ENCODE measurements at regions not wholly inside any gene's neighbourhood (a gene's known extent, or its start where the extent isn't known, plus 50 kb on each side); places are given as distances from the start of the nearest gene placed in this dataset.

DNA sequence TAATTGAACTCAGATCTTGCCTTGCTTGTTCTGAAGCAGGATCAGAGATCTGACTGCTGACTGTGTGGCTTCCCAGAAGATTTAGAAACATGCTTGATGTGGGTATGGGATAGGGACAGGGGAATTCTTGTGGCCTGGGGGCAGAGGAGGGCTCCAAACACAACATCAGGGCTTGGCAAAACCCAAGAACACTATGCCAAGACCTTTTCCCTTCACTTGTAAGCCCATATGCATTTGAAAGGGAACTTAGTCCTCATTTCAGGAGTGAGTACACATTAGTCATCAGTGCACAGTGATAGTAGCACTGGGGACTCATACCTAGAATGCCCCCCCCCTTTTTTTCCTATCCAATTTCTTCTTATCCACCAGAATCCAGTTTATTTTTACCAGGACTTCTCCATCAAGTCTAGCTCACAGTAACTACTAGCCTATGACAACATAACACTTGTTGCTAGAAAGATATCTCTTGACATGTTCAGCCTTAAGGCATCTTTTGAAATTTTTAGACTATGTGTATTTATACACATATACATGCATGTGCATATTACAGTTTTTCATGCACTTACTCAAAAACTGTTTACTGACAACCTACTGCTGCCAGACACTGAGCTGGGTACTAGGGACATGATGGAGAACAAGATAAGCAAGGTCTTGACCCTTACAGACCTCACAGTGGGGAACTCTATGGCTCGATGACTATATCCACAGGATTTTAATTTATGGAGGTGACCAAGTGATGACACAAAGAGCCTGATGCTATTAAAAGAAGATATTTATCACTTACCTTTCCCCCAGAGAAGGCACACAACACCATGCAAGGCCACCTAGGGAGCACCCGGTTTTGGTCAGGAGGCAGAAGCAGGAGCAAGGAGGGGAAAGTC, 158.3 kb upstream of the MAP3K1 start:
- WGBS, 2 donors: 84 to 95% methylated on average over 2 of the region's 2 CpGs
- no peaks in the 10 kb centered on the region for H3K4me1 ChIP-seq
- no peak overlapping the region for H3K27ac ChIP-seq
- TF ChIP-seq POLR2A (IDR thresholded peaks at IDR 0.05): no peak
- TF ChIP-seq, protein P1, sequence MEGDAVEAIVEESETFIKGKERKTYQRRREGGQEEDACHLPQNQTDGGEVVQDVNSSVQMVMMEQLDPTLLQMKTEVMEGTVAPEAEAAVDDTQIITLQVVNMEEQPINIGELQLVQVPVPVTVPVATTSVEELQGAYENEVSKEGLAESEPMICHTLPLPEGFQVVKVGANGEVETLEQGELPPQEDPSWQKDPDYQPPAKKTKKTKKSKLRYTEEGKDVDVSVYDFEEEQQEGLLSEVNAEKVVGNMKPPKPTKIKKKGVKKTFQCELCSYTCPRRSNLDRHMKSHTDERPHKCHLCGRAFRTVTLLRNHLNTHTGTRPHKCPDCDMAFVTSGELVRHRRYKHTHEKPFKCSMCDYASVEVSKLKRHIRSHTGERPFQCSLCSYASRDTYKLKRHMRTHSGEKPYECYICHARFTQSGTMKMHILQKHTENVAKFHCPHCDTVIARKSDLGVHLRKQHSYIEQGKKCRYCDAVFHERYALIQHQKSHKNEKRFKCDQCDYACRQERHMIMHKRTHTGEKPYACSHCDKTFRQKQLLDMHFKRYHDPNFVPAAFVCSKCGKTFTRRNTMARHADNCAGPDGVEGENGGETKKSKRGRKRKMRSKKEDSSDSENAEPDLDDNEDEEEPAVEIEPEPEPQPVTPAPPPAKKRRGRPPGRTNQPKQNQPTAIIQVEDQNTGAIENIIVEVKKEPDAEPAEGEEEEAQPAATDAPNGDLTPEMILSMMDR (IDR thresholded peaks at IDR 0.05): no peak
- no peaks in the 10 kb centered on the region for H3K36me3 ChIP-seq (ENCODE audit: low read depth, missing control alignments)
- no peaks in the 10 kb centered on the region for H3K9me3 ChIP-seq
- H3K27me3 ChIP-seq: no peaks in the 10 kb centered on the region
- intact Hi-C loops (cut with DNase I; ENCODE audit: low total_unique reads): no loop called here
- no peak for DNase-seq
- H3K4me3 ChIP-seq: no peak overlapping the region

DNA sequence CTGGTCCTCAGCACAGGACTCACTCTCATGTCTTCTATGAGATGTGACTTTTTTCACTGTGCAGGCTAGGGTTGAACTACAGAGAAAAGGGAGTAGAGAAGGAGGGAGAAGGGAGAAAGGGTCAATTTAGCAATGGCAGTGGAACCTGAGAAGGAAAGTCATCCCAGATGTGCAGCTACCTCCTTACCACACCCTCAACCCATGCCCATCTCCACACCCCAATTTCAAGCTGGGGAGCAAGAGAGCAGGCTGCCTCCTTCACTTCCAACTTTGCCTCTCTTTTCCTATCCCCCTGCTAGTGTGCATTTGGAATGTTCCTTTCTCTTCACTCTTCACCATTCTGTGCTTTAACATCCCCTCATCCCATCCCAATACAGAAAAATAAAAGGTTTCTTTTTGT, 163.5 kb upstream of the MAP3K1 start:
- no peak for DNase-seq
- H3K9me3 ChIP-seq: no peaks in the 10 kb centered on the region
- TF ChIP-seq, protein P1 (IDR thresholded peaks at IDR 0.05): no peak
- no peak for TF ChIP-seq POLR2A (IDR thresholded peaks at IDR 0.05)
- H3K36me3 ChIP-seq (ENCODE audit: low read depth, missing control alignments): no peaks in the 10 kb centered on the region
- H3K27me3 ChIP-seq: no peaks in the 10 kb centered on the region
- no peaks in the 10 kb centered on the region for H3K4me1 ChIP-seq
- no peak overlapping the region for H3K4me3 ChIP-seq
- no peak overlapping the region for H3K27ac ChIP-seq
- intact Hi-C loops (cut with DNase I; ENCODE audit: low total_unique reads): no loop called here

DNA sequence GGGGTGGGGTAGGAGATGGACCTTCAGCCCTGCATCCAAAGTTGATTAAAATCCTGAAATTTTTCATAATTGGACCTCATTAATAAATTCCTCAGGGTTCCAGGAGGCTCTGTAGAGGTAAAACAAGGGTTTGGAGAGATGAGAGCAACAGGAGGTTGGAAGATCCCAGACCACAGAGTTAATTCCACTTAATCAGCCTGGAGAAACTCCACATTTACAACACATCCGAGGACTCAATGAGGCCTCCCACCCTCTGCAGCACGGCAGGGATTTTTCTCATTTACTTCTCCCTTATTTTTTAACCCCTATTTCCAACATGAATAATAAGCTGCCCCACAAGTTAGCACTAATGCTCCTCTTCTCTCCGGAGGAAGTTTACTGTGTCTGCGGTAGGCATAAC, 165.0 kb upstream of the MAP3K1 start:
- Histone ChIP-seq H3K36me3 (ENCODE audit: low read depth, missing control alignments) (no peaks in the 10 kb centered on the region), H3K4me1 (no peaks in the 10 kb centered on the region), H3K4me3 (no peak overlapping the region), H3K27ac (no peak overlapping the region), H3K27me3 (no peaks in the 10 kb centered on the region), H3K9me3 (no peaks in the 10 kb centered on the region)
- no peak for TF ChIP-seq POLR2A (IDR thresholded peaks at IDR 0.05)
- TF ChIP-seq, protein P1 (IDR thresholded peaks at IDR 0.05): no peak
- WGBS, 2 donors: 74 to 77% methylated on average over 4 of the region's 4 CpGs
- no peak for DNase-seq
- intact Hi-C loops (cut with DNase I; ENCODE audit: low total_unique reads): no loop called here

DNA sequence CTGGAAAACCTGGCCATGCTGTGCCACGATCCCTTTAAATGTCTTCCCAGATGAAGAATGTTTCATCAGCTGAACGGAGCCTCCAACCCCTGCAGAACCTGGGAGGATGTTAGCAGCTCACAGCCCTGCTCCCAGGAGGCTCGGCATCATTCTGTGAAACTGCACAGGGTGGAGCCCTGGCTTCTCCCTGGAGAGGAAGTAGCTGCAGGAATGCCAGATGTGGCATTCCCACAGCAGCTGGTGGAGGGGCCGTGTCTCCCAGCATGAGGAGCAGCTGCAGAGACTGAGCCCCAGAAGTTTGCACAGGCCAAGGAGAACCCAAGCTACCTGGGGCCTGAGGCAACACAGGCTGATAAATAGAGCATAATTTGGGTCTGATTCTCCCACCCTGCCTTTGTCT, 165.8 kb upstream of the MAP3K1 start:
- H3K36me3 ChIP-seq (ENCODE audit: low read depth, missing control alignments): no peaks in the 10 kb centered on the region
- H3K9me3 ChIP-seq: no peaks in the 10 kb centered on the region
- no peak overlapping the region for H3K4me3 ChIP-seq
- intact Hi-C loops (cut with DNase I; ENCODE audit: low total_unique reads): no loop called here
- no peaks in the 10 kb centered on the region for H3K27me3 ChIP-seq
- no peak for DNase-seq
- no peaks in the 10 kb centered on the region for H3K4me1 ChIP-seq
- TF ChIP-seq POLR2A (IDR thresholded peaks at IDR 0.05): no peak
- TF ChIP-seq, protein P1 (IDR thresholded peaks at IDR 0.05): no peak
- 49 to 64% methylated on average over 3 to 4 of the region's 4 CpGs for WGBS, 2 donors
- no peak overlapping the region for H3K27ac ChIP-seq

All from testis (tissue), 2 donors.